Activated gamma-delta T cell (primary cell): ENCODE measurements at regions not wholly inside any gene's neighbourhood (a gene's known extent, or its start where the extent isn't known, plus 50 kb on each side); places are given as distances from the start of the nearest gene placed in this dataset.

Experiments used
- DNase-seq: peaks from one replicate; lab custom pipeline; 2025; lab: John Stamatoyannopoulos, UW

DNA sequence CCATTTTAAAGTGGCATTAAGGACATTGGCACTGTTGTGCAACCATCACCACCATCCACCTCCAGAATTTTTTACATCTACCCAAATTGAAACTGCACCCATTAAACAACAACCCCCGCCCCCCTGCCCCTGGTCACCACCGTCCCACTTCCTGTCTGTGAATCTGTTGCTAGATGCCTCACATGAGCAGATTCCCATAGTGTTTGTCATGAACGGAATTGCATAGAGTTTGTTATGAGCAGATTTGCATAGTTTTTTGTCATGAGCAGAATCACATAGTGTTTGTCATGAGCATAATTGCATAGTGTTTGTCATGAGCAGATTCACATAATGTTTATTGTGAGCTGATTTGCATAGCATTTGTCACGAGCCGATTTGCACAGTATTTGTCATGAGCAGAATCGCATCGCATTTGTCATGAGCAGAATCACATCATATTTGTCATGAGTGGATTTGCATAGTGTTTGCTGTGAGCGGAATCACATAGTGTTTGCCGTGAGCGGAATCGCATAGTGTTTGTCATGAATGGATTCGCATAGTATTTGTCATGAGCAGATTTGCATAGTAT, 54.0 kb upstream of the GTF3A start:
- no peak for DNase-seq

DNA sequence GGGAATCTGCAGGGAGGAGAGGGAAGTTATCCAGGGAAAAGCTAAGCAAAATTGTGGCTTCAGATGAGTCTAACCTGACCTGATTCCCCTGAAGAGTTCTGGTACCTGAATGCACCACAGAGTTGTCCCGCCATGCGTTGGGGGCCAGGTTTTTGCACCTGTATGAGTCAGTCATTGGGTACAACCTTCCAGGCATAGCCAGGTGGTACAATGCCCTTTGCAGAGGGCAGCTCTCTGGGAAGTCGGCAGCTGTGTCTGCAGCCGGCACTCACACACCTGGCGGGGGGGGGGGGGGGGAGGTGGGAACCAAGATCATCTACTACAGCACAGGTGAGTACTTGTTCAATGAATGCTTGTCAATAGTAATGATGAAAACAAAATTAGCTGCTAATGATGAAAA, 52.5 kb upstream of the GTF3A start:
- no peak for DNase-seq

DNA sequence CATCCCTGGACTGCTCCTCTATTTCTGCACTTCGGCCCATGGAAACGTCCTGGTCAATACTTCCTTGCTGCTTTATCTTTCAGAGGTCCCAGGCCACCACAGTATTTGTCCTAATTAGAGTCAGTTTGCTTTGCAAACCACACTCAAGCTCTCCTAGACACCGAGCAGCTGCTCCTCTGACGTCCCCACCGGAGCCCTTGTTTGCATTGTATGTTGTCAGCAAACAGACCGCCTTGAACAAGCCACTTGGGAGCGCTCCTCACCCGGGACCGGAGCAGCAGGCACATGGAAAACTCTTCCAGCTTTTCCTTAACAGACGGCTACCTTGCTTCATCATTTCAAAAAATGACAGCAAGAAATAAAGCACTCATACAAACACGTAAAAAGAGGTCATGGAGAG, 51.5 kb upstream of the GTF3A start:
- DNase-seq, result no peak

DNA sequence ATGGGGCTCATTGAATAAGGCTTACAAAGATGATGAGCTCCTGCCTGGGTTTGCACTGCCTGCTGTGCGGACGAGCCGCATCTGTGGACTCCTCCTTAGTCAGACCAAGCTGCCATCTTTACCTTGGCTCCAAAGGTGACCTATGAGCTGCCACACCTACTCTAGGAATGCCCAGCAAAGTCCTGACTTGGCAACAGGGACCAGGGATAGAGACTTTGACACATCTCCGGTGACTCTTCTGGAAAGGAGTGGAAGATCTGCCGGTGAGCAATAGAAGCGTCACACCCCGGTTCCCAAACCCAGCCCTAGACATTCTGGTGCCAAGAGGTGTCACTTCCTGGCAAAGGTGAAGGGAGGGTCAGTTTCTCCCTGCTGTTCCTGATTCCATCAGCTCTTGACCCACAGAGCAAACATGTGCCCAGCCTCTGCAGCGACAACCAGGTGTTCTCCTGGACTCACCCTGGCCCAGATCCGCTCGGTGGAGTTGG, 50.2 kb upstream of the GTF3A start:
- DNase-seq, result no peak
